GM21367 (cell line): ENCODE measurements at regions not wholly inside any gene's neighbourhood (a gene's known extent, or its start where the extent isn't known, plus 50 kb on each side); places are given as distances from the start of the nearest gene placed in this dataset.

Source experiments
- ATAC-seq: cut with Tn5 transposase; IDR thresholded peaks from one replicate; pipeline ENCODE4 v1.9.1; 2021; ENCODE audit not compliant: unreplicated experiment

- no peak for ATAC-seq
Observed at GRCh38 chr3:178152988-178153387, 383.2 kb upstream of the KCNMB2 start.

- no peak for ATAC-seq
Observed at GRCh38 chr3:178155521-178155920, 380.7 kb upstream of the KCNMB2 start.

GRCh38 chr3:178156301-178156700 lies 379.9 kb upstream of the KCNMB2 start:
- ATAC-seq: no peak

GRCh38 chr3:178159691-178160220 lies 376.5 kb upstream of the KCNMB2 start:
- no peak for ATAC-seq

GRCh38 chr3:178169421-178169820 lies 366.8 kb upstream of the KCNMB2 start:
- ATAC-seq: no peak

GRCh38 chr3:178170698-178171535 lies 365.3 kb upstream of the KCNMB2 start:
- ATAC-seq: no peak

GRCh38 chr3:178172121-178172520 lies 364.1 kb upstream of the KCNMB2 start:
- ATAC-seq: no peak

- ATAC-seq: no peak
Observed at GRCh38 chr3:178174201-178174915, 361.9 kb upstream of the KCNMB2 start.

GRCh38 chr3:178181088-178181487 lies 355.1 kb upstream of the KCNMB2 start:
- no peak for ATAC-seq

- ATAC-seq: no peak
Observed at GRCh38 chr3:178181784-178182183, 354.5 kb upstream of the KCNMB2 start.

- ATAC-seq: no peak
Observed at GRCh38 chr3:178182337-178182779, 353.9 kb upstream of the KCNMB2 start.

- no peak for ATAC-seq
Observed at GRCh38 chr3:178184833-178185232, 351.4 kb upstream of the KCNMB2 start.

- ATAC-seq: no peak
Observed at GRCh38 chr3:178186666-178187065, 349.6 kb upstream of the KCNMB2 start.

GRCh38 chr3:178189854-178190253 lies 346.4 kb upstream of the KCNMB2 start:
- no peak for ATAC-seq

GRCh38 chr3:178193846-178194245 lies 342.4 kb upstream of the KCNMB2 start:
- no peak for ATAC-seq

- ATAC-seq: no peak
Observed at GRCh38 chr3:178194539-178194938, 341.7 kb upstream of the KCNMB2 start.

- no peak for ATAC-seq
Observed at GRCh38 chr3:178195824-178196223, 340.4 kb upstream of the KCNMB2 start.

- no peak for ATAC-seq
Observed at GRCh38 chr3:178198329-178198728, 337.9 kb upstream of the KCNMB2 start.

GRCh38 chr3:178200316-178200715 lies 335.9 kb upstream of the KCNMB2 start:
- ATAC-seq: no peak

GRCh38 chr3:178201714-178202113 lies 334.5 kb upstream of the KCNMB2 start:
- ATAC-seq: no peak

- no peak for ATAC-seq
Observed at GRCh38 chr3:178202194-178202593, 334.0 kb upstream of the KCNMB2 start.

- no peak for ATAC-seq
Observed at GRCh38 chr3:178203165-178203564, 333.1 kb upstream of the KCNMB2 start.
